CMK (cell line): ENCODE measurements at regions not wholly inside any gene's neighbourhood (a gene's known extent, or its start where the extent isn't known, plus 50 kb on each side); places are given as distances from the start of the nearest gene placed in this dataset.
"Not testable (repeated sequence)": the region's sequence is repeated elsewhere in the genome, so short reads cannot be mapped to it uniquely, and the experiment has no call there.

Experiments
- DNase-seq: peaks from one replicate; pipeline ENCODE4 v3.0.0-alpha.2; 2010; ENCODE audit warnings: low read depth

GRCh38 chr9:101977614-101978210, 239.3 kb upstream of the GRIN3A start:
- DNase-seq, result no peak

DNA sequence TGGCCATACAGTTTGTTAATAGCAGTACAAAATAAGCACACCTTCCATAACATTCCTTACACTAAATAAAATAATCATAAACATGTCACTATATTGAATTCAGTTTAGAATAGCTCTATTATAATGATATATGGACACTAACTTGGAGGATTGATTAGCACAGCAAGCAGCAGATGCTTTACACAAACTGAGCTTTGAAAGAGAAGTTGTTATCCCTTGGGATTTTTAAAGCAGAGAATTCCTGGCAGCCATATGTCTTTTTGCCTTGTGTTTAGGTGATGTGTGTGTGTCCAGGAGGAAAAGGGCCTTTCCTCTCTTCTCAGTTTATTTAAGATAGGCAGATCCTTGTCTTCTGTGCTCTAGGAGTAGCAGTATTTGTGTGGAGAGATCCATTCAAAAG, 232.2 kb upstream of the GRIN3A start:
- DNase-seq, result no peak

- no peak for DNase-seq
Measured at GRCh38 chr9:101968392-101968791, 229.9 kb upstream of the GRIN3A start.

- no peak for DNase-seq
Measured at GRCh38 chr9:101966691-101967090, 228.2 kb upstream of the GRIN3A start.

- no peak for DNase-seq
Measured at GRCh38 chr9:101957705-101958104, 219.3 kb upstream of the GRIN3A start.

DNA sequence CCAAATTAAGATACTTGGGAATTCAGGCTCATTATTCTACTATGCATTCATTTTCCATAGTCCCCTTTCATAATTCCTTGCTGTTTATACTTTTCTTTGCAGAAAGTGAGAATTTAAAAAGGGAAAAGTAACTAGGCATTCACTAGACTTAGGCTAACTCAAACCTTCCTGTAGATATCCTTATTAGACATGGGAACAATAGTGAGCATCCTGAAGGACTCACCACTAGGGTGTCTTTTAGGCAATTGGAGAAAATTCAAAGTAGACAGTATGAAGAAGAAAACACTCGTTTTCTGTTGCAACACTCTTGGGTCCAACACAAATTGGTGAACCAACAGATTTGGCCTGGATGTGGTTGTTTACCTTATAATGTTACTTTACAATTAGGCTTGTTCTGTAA, 213.2 kb upstream of the GRIN3A start:
- DNase-seq, result no peak

DNA sequence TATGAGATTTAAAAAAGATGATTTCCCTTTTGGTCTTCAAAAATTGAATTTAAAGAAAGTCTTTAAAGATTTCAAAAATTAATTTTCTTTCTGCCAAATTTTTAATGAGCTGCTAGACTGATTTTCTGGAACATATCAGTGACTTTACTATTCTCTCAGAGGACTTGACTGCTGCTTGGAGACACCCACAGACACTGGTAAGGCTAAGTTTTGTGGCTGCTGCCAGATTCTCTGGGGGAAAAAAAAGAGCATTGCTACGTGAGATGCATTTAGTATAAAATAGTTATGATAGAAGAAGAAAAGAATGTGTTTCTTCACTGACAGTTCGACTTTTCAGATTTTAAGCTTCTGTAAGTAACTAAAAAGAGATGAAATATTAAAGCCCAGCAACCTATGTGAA, 193.3 kb upstream of the GRIN3A start:
- no peak for DNase-seq

GRCh38 chr9:101930783-101931182, 192.3 kb upstream of the GRIN3A start:
- DNase-seq, result no peak

DNA sequence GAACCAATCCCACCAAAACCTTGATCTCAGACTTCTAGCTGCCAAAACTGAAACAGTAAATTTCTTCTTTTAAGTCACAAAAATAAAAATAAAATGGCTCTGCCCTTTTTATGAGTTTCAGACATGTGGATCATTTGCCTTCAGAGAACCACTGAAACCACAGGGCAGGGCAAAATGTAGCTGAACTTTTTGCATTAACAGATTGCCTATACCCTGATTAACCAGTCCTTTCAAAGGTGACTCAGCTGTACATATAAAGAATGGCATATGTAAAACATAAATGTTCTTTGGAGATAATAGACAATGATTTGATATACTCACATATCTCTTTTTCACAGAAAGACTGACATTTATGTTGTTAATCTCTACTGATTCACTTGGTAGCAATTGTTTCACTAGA, 187.1 kb upstream of the GRIN3A start:
- no peak for DNase-seq

DNA sequence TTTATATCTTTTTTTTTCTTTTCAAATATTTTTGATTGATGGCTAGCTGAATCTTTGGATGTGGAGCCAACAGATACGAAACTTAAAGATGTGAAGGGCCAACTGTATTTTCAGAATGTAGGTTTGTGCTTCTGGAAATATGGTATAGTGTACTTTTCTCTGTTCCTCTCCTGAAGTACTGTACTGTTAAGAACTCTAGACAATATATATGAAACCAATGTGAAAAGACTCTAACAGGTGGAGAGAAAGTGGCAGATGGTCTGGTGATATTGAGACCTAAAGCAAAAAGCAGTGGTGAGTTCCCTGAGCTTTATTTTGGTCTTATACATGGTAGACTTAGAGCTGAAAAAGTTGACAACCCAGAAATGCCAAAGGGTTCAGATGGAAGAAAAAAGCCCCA, 185.0 kb upstream of the GRIN3A start:
- DNase-seq, result no peak

- not testable (repeated sequence) for DNase-seq
Measured at GRCh38 chr9:101916948-101917347, 178.5 kb upstream of the GRIN3A start.

DNA sequence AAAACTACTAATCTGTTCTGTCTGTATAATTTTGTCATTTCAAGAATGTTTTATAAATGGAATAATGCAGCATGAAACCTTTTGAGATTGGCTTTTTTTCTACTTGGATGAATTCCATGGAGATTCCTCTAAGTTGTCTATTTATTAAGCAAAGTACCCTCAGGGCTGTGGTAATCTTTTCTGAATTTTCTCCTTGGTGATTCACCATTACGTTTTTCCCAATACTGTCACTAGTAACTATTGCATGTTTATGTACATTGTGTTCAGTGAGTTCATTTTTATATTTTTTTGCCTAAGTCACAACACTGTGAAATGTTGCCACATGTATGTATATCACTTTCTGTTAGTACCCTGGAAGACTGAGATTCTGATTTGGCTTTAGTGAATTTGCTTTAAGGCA, 177.0 kb upstream of the GRIN3A start:
- no peak for DNase-seq

- DNase-seq, result no peak
Measured at GRCh38 chr9:101912698-101913097, 174.3 kb upstream of the GRIN3A start.

DNA sequence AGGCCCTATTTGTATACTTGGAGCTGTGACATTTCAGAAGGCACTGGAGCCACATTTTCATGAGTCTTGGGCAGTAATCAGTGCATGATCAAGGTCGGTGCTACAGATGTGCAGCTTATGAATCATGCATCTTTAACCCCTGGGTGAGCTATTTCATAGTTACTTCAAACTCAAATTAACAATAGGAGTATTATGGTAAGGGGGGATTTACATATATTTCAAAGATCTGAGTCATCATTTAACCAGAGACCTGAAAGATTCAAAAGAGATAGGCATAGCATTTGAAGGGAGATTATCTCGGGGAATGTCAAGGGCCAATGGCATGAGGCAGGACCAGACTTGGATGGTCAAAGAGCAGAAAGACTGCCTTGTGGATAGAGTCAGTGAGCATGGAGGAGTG, 169.0 kb upstream of the GRIN3A start:
- no peak for DNase-seq

DNA sequence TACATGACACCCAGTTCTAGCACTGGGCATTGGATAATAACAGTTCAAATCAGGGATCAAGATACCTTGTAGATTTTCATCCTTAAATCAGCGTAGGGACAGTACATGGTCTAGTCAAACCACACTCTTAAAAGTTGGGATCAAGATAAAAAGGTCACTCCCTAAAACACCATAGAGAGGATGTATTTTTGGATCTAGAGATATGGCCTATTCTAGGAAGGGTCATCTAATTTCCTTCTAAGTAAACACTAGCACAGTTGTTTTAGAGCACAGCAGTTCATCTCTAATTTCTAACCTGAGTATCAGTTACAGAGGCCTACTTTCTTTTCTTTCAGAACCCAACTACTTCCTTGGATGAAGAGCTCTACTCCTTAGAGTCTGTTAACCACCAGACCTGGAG, 166.4 kb upstream of the GRIN3A start:
- DNase-seq, result no peak

GRCh38 chr9:101902051-101902450, 163.6 kb upstream of the GRIN3A start:
- no peak for DNase-seq

DNA sequence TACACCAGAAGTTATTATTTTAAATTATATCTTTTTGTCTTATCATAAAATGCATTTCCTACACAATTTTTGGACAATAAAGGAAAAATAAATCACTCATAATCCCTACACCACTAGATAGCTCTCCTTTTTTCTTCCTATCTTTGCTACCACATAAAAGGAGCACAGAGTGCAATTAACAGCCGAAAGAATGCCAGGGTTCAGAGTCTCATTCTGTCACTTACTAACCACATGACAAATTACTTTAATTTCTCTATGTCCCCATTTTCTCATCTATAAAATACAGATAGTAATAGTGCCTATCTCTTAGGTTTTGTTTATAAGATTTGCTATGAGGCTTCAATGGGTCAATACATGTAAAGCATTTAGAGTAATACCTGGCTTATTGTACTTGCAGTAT, 158.7 kb upstream of the GRIN3A start:
- no peak for DNase-seq

DNA sequence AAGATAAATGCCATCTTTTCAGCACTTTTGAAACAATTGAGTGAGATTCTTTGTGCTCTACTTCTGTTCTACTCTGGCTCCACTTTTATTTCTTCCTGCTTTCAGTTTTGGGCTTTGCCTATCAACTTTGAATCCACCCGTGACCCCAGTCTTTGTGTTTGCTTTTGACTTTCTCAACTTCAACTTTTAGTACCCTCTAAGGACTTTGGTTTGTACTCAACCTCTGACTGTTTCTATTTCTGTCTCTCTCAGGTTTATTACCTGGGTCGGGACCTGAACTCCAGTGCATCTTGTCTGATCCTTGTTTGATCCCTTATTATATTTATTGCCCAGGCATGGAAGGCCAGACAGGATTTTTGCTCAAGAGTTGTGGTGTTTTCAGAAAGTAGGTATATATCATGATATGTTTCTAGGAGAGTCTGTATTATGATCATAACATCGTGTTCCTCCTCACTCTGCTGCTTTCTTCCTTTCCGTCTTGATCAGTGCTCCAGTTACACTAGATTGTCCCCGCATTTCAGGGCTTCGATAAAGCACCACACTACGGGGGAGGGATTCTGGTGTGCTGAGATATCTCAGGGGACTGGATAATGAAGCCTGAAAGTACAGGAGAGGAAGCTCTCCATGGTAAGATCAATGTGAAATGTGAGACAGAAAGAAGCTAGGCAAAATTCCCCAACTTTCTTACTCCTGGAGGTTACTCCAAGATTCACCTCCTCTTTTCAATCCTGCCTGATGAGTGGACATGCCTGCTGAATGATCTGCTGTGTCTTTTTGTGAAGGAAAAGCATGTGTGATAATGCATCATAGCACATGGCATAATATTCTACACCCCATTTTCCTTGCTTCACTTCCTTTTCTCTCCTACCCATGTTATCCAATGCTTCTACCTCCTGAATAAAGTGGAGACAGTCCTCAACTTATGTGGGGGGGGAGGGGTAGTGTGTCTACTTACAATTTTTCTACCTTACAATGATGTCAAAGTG, 155.5 kb upstream of the GRIN3A start:
- no peak for DNase-seq

DNA sequence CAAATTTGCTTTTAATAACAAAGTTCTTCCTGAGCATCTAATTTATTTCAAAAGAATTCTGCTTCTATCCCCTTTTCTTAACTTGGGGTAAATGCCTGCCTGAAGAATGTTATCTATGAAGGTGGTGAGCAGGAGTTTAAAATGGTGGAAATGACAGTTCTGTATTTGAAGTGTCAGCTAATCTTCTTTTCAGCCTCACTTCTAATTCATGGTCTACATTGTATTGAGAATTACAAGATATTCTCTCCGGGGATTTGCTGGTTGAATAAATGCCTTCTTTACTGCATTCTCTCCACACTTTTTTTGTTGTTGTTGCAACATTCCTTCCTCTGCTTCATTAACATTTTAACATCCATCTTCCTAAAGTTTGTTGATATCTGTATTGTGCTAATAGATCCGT, 143.1 kb upstream of the GRIN3A start:
- DNase-seq, result no peak

GRCh38 chr9:101880846-101881245, 142.4 kb upstream of the GRIN3A start:
- no peak for DNase-seq

DNA sequence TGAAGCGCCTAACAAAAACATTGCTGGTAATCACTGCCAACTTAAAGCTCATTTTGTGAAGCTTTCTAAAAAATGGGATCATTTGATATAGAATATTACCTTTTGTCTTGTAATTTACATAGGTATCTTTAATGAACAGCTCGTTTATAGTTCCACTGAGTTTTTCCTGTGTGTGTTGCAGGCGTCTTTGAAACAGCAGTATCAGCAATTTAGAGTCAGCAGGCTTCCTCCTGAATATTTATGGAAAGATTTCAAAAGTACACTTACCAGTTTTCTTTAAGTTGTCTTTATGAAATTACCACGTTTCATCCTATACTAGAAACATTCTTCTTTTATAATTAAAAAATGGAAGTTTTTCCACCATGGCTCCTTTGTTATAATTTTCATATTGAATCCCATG, 140.3 kb upstream of the GRIN3A start:
- DNase-seq, result no peak

DNA sequence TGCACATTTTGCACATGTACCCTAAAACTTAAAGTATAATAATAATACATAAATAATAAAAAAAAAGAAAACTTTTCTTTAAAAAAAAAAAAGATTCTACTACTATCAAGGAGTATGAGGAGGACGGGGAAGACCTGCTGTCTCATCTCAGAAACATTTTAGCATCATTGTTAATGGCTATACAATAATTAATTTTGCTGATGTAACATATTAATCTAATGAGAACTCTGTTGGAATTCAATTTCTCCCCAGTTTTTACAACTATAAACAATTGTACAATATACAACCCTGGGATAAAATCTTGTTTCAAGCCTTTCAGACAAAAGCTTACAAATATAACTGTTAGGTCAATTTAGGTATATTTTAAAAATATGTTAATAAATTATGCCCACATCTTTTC, 139.0 kb upstream of the GRIN3A start:
- DNase-seq, result no peak

DNA sequence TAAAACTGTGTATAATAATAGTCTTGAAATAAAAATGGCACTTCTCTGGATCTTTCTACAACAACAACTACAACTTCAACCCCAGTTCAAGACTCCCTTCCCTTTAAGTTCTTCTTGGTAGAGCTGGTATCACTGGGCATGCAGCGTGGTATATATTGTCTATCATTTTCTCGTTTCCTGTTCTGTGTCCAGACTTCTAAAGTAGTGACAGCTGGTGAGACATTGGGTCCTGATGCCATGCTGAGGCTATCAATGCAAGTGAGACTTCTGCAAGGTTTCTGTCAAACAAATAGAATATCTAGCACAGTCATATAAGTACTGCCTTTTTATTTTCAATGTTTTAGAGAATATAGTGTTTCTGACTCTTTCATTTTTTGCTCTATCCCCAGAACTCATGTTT, 123.0 kb upstream of the GRIN3A start:
- no peak for DNase-seq

GRCh38 chr9:101860920-101861319, 122.5 kb upstream of the GRIN3A start:
- no peak for DNase-seq
